Suppressor macrophage treated with lipopolysaccharide for 1 hour (primary cell): ENCODE measurements at regions not wholly inside any gene's neighbourhood (a gene's known extent, or its start where the extent isn't known, plus 50 kb on each side); places are given as distances from the start of the nearest gene placed in this dataset.
"Not testable (repeated sequence)": the region's sequence is repeated elsewhere in the genome, so short reads cannot be mapped to it uniquely, and the experiment has no call there.

Experiments used
- DNase-seq, 3 donors: peaks; one replicate each; pipeline ENCODE4 v3.0.0-alpha.2; 2020 to 2022

GRCh38 chrX:20711366-20711765 is 444.7 kb upstream of the RPS6KA3 start:
- no peak for DNase-seq

- no peak for DNase-seq
Measured at GRCh38 chrX:20693078-20693477, 426.4 kb upstream of the RPS6KA3 start.

GRCh38 chrX:20686256-20686655 is 419.5 kb upstream of the RPS6KA3 start:
- no peak for DNase-seq

- DNase-seq, result no peak
Measured at GRCh38 chrX:20685652-20686051, 418.9 kb upstream of the RPS6KA3 start.

- DNase-seq, result no peak
Measured at GRCh38 chrX:20681683-20682082, 415.0 kb upstream of the RPS6KA3 start.

GRCh38 chrX:20680998-20681397 is 414.3 kb upstream of the RPS6KA3 start:
- no peak for DNase-seq

GRCh38 chrX:20672476-20672875 is 405.8 kb upstream of the RPS6KA3 start:
- no peak for DNase-seq

GRCh38 chrX:20671746-20672145 is 405.0 kb upstream of the RPS6KA3 start:
- DNase-seq, result not testable (repeated sequence)

GRCh38 chrX:20670611-20671010 is 403.9 kb upstream of the RPS6KA3 start:
- DNase-seq, result peak in 1 of 3 donors; percentile 1

- no peak for DNase-seq
Measured at GRCh38 chrX:20668550-20668949, 401.8 kb upstream of the RPS6KA3 start.

GRCh38 chrX:20666331-20666730 is 399.6 kb upstream of the RPS6KA3 start:
- no peak for DNase-seq

- no peak for DNase-seq
Measured at GRCh38 chrX:20665481-20665880, 398.8 kb upstream of the RPS6KA3 start.

- no peak for DNase-seq
Measured at GRCh38 chrX:20664774-20665173, 398.1 kb upstream of the RPS6KA3 start.

GRCh38 chrX:20664131-20664530 is 397.4 kb upstream of the RPS6KA3 start:
- no peak for DNase-seq

GRCh38 chrX:20663336-20663735 is 396.6 kb upstream of the RPS6KA3 start:
- DNase-seq, result no peak

GRCh38 chrX:20656721-20657120 is 390.0 kb upstream of the RPS6KA3 start:
- DNase-seq, result no peak

GRCh38 chrX:20654596-20655106 is 387.9 kb upstream of the RPS6KA3 start:
- DNase-seq, result no peak

- DNase-seq, result no peak
Measured at GRCh38 chrX:20653070-20653469, 386.4 kb upstream of the RPS6KA3 start.

- DNase-seq, result no peak
Measured at GRCh38 chrX:20641954-20642353, 375.2 kb upstream of the RPS6KA3 start.

- DNase-seq, result no peak
Measured at GRCh38 chrX:20639115-20639514, 372.4 kb upstream of the RPS6KA3 start.

GRCh38 chrX:20637351-20637750 is 370.6 kb upstream of the RPS6KA3 start:
- no peak for DNase-seq

- DNase-seq, result no peak
Measured at GRCh38 chrX:20633451-20633850, 366.7 kb upstream of the RPS6KA3 start.

- no peak for DNase-seq
Measured at GRCh38 chrX:20623448-20623847, 356.7 kb upstream of the RPS6KA3 start.

GRCh38 chrX:20620306-20620705 is 353.6 kb upstream of the RPS6KA3 start:
- DNase-seq, result peak in 2 of 3 donors; percentile 1 to 6

- no peak for DNase-seq
Measured at GRCh38 chrX:20609916-20610415, 343.3 kb upstream of the RPS6KA3 start.

GRCh38 chrX:20606831-20607230 is 340.1 kb upstream of the RPS6KA3 start:
- no peak for DNase-seq
